VCaP (cell line): ENCODE measurements at regions not wholly inside any gene's neighbourhood (a gene's known extent, or its start where the extent isn't known, plus 50 kb on each side); places are given as distances from the start of the nearest gene placed in this dataset.

Experiments used
- H3K27ac ChIP-seq: fragments of 450-650 bp; 2 replicates; pipeline ENCODE4 v1.5.1; 2017
- TF ChIP-seq, protein P1 (sequence below): fragments of 450-650 bp; conservative IDR thresholded peaks from 2 replicates; pipeline ENCODE4 v1.5.1; 2017; ENCODE audit warnings: mild to moderate bottlenecking, moderate library complexity

DNA sequence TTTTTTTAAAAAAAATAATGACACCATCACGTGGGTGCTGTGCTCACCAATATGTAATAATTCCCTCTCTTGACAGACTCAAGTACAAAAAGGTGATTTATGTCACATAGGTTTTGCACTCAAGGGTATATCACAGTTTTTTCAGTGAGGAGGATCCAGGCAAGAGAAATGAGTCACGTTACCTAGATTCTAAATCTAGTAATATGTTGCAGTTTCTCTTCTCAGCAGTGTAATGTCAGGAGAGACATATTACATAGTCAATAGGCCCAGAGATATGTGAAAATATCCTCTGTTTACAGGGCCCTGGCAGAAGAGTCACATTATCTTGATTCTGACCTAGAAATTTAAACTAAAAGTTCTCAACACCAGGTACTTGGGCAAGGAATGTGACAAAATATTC, 1024.1 kb upstream of the AMELY start:
- TF ChIP-seq, protein P1, sequence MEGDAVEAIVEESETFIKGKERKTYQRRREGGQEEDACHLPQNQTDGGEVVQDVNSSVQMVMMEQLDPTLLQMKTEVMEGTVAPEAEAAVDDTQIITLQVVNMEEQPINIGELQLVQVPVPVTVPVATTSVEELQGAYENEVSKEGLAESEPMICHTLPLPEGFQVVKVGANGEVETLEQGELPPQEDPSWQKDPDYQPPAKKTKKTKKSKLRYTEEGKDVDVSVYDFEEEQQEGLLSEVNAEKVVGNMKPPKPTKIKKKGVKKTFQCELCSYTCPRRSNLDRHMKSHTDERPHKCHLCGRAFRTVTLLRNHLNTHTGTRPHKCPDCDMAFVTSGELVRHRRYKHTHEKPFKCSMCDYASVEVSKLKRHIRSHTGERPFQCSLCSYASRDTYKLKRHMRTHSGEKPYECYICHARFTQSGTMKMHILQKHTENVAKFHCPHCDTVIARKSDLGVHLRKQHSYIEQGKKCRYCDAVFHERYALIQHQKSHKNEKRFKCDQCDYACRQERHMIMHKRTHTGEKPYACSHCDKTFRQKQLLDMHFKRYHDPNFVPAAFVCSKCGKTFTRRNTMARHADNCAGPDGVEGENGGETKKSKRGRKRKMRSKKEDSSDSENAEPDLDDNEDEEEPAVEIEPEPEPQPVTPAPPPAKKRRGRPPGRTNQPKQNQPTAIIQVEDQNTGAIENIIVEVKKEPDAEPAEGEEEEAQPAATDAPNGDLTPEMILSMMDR: no peak
- H3K27ac ChIP-seq: no peak overlapping the region

DNA sequence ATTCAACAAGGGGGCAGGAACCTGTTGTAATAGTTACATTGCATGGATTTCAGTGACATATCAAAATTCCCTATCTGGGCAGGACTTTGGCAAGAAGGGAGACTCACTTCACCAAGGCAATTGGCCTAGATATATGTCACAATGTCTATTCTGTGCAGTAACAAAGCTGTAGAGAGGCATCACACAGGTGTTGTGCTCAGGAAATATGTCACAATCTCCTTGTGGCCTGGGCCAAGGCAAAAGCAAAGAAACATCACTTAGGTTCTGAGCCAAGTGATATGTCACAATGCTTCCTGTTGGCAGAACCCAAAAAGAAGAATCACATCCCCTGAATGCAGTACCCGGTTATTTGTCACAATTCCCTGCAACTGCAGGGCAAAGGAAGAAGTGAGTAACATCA, 1020.9 kb upstream of the AMELY start:
- TF ChIP-seq, protein P1: no peak
- H3K27ac ChIP-seq: no peak overlapping the region

DNA sequence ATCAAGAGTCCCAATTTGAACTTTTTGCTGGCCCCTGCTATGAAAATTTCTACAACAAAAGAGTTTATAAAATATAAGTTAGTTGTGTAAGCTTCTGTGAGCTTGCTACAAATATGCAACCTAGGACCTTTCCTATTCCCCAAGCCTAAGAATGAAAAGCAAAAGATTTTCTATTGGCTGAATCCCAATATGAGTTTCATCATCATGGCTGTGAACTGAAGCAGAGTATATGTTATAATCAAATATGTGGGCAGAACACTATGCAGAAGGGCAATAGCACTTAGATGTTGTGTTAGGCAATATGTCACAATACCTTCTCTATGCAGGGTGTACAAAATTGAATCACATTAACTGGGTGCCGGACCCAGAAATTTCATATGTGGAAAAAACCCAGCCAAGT, 1018.3 kb upstream of the AMELY start:
- TF ChIP-seq, protein P1: no peak

DNA sequence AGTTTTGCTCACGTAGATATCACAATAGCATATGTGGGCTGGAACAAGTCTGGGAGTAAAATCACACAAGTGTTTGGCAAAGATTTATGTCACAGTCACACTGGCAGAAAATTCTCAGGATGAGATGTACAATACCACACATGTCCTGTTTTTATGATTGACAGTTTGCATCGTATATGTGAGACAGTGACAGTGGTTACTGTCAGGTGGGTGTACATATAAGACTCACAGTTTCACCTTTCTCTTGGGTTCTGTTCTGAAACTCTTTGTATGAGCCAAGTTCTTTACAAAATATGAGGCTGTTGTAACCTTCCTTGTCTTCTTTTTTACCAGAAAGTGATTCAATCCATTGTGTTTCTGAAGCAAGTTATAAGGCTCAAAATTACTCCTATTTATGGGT, 1012.5 kb upstream of the AMELY start:
- TF ChIP-seq, protein P1: no peak
- H3K27ac ChIP-seq: no peak overlapping the region

More for the DNA sequence above, 1018.3 kb upstream of the AMELY start:
- no peak overlapping the region for H3K27ac ChIP-seq

DNA sequence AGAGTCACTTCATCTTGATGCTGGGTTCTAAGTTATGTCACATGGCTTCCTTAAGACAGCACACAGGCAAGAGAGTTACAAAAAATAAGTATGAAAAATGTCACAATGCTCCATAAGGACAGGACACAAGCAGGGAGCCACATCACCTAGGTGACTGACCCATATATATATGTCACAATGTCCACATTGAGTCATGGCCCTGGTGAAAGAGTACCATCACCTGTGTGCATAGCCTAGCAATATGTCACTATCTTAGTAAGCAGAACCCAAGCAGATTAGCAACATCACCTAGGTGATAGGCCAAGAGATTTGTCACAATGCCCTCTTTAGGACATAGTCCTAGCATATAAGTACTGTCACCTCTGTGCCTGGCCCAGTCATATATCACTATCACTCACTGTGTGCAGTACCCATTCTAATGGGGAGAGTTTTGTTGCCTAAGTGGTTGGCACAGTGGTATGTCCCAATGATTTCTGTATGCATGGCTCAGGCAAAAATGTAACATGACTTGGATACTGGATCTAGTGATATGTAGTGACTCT, 1012.0 kb upstream of the AMELY start:
- H3K27ac ChIP-seq: no peak overlapping the region
- TF ChIP-seq, protein P1: no peak

DNA sequence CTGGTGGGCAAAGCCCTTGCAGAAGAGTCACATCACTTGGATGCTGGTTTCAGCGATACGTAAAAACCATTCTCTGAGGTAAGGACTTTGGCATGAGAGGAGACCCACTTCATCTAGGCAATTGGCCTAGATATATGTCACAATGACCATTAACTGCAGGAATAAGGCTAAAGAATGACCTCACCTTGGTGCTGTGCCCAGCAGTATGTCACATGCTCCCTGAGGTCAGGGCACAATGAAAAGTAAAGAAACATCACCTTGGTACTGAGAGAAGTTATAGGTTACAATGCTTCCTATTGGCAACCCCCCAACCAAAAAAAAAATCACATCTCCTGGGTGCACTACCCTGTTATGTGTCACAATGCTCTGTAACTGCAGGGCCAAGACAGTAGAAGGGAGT, 1008.8 kb upstream of the AMELY start:
- TF ChIP-seq, protein P1: no peak
- H3K27ac ChIP-seq: no peak overlapping the region

DNA sequence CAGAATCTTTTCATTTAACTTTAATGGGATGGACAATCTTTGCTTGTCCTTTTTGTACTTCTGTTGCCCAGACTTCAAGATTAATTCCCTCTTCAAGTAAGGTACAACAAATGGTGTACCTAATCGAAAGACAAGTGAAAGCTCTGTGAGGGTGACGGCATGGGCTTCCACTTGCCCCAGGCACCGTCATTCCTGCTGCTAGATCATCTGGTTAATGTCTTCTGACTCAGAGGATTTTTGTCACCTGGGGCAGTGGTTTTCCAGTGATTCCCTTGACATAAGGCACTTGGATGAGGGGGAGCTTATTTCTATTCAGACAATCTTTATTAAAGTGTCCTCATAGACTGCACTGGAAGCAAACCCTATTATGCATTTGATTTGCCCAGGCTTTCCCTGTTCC, 977.0 kb upstream of the AMELY start:
- no peak overlapping the region for H3K27ac ChIP-seq
- TF ChIP-seq, protein P1: no peak
